Limb (tissue), 2 donors: ENCODE measurements at regions not wholly inside any gene's neighbourhood (a gene's known extent, or its start where the extent isn't known, plus 50 kb on each side); places are given as distances from the start of the nearest gene placed in this dataset.

Source experiments
- DNase-seq, 2 donors: peaks; one replicate each; pipeline ENCODE4 v3.0.0-alpha.2; 2016; ENCODE audit errors: extremely low spot score in 2 of 2

DNA sequence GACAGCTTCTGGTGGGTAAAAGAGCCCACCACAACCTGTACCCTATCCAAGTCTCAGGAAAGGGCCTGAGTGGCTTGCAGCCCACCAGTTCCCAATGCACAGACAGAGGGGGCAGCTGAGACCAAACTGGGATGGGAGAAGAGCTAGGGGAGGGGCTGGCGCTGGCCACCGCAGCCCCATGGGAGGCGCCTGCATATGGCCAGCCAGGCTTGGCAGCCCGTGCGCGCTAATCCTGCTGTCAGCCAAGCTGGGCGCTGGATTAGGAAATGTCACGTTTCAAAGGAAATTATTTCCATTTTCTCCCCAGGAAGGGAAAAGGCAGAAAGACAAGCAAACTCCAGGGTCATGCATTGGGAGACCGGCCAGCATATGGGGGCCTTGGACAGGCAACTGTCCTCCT lies 236.8 kb downstream of the BUD13 start:
- peak in 1 of 2 donors; percentile 22 for DNase-seq

DNA sequence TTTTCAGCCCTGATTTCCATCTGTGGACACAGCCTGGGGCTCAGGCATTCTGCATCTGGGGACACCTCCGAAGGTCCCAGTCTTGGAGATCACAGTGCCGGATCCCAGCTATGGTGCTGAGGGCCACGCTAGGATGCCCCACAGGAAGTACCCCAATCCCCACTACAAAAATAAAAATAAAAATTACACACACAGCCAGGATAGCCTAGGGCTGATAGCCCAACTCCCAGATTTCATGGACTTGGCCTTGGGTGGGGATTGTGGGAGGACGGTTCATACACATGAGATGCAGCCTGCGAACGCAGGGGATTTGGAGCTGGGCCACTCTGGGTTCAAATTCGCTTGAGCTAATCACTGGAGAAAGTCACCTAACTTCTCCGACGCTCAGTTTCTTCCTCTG lies 237.7 kb downstream of the BUD13 start:
- no peak for DNase-seq

DNA sequence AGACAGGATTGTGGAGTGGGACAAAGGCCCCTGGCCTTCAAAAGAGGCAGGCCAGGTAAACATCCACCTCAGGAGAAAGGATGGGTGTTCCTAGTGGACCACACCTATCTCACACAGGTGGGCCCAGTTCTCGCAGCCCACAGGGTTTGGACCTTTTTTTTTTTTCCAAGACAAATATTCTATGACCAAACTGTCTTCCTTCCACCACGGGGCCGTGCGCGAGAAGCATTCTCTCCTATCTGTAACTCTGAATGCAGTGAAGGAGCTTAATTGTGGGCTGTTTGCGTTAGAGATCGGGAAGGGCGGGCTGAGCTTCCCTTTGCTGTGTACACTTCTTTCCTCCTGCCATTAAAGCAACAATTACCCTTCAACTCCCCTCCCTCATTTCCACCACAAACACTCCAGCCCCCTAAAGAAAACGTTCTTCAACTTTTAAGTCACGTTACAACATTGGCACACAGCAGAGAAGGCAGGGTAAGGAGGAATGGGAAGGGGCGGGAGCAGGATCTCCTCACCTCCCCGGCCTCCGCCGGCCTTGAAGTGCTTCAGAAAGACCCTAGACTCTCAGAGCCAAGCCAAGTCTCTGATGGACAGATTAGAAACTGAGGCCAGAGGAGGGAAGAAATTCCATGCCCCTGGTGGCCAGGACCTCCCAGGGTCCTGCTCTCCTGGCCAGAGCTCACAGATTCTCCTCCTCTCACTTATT lies 238.4 kb downstream of the BUD13 start:
- no peak for DNase-seq

DNA sequence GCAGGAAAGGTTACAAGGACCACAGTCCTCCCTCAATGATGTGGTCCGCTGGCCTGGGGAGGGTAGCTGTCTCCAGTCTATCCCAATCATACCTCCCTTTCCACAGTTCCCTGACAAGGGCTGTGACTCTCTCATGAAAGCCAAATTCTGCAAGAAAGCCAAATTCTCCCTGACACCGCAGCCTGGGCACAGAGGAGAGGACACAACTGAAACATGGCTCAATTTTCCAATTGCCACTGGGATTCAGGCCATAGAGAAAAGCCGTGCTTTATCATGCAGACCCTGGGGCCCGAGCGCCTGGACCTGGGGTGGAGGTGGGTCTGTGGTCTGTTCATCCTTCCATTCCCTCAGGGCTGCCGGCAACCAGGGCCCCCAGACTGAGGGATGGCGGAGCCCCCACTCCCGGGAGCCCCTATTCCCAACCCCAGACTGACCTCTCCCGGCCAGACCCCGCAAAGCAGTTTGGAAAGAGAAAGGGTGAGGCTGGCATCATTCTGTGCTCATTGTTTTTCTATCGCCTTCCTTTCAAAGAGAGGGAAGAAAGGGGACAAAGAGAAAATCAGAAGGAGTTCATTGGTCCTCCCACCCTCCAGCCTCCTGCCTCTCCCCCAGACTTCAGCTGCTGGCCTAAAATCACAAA lies 239.5 kb downstream of the BUD13 start:
- DNase-seq: peak in 1 of 2 donors; percentile 53

DNA sequence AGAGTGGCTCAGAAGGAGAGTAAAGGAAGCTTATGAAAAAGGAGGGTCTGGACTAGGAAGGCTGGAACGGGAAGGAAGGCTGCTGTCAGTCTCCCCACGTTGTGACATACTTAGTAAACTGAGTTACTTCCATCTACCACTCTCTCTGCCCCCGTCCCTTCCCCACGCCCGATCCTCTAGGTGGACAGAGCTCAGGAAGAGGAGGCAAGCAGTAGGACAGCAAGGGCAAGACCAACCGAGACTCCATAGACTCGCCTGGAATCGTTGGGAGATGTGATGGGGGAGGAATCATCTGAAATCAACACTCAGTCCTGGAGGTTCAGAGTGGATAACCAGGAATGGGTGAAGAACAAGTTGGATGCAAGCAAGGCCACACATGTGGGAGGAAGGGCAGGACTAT lies 240.7 kb downstream of the BUD13 start:
- no peak for DNase-seq

DNA sequence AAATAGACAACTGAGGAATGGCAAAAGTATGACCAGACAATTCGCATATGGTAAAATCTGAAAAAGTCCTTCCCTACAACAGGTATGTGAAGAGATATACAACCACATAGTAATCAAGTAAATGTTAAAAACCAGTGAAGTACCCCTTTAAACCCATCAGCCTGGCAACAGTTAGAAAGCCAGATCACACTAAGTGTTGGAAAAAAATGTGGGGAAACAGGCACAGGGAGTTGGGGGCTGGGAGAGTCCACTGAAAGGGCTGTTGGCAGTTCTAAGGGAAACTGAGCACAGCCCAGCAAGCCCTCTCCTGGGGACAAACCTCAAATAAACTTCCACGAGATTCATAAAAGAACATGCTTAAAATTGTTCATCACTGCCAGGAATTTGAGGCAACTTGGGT lies 242.1 kb downstream of the BUD13 start:
- no peak for DNase-seq

DNA sequence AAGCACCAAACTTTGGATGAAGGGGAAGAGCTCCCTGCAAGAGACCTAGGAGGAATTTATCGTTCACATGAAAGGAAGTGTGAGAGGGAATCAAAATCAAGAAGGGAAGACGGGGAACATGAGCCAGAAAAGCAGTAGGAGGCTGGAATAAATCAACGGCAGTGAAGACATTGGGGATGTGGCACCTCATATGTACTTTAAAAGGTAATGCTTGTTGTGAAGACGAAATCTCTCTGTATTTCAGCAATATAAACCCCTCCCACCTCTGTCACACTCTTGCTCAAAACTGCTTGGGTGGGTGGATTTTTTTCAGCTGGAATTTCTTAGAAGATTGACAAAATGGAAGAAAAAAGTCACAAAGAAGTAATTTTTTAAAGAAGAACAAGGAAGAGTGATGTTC lies 243.5 kb downstream of the BUD13 start:
- DNase-seq: peak in 1 of 2 donors; percentile 11

DNA sequence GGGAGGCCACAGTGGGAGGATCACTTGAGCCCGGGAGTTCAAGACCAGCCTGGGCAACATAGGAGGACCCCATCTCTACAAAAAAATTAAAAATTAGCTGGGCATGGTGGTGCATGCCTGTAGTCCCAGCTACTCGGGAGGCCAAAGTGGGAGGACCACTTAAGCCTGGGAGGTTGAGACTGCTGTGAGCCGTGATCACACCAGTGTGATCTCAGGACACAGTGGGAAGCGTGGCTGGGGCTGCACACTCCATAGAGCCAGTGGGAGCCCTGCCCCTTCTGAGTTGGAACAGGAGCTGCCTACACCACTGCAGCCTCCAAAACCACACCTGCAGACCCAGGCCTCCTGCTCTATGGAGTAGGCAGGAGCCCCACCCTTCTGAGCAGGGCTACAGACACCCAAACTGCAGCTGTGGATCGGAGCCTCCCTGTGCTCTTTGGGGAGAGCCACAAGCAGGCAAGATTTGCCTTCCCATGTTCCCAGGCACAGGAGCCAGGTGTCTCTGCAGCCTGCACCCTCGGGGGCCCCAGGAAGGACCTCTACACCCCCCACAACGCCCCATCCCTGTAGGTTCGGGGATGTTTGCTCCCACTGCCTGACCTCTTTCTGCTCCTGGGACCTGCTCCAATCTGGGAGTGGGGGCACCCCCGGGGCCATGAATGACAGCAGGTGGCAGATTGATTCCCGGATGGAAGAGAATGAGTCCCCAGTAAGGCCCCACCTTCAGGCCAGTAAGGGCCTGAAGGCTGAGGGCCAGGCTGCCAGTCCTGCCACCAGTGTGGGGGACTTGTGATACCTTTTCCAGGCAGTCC lies 245.4 kb downstream of the BUD13 start:
- peak in 1 of 2 donors; percentile 20 for DNase-seq

DNA sequence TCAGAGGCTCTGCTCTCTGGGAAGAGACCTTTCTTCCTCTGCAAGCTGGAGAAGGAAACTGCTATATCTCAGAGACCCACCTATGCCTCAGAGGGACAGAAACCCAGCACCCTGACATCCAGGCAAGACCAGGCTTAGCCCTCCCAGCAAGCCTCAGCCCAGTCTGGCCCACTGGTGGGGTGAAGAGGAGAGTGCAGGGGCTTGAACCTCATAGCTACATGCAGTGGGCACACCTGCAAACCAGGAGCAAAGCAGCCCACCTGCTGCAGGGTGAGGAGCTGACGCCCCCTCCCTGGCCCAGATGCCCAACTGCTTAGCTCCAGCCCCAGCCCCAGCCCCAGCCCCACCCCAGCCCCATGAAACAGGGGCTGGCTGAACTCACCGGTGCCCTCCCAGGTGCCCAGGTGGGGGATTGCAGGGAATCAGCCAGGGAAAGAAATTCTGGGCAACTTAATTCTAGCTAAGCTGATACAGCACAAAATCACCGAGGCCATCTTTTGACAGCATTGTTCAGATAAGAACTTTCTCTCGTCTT lies 246.8 kb downstream of the BUD13 start:
- peak in 1 of 2 donors; percentile 4 for DNase-seq

DNA sequence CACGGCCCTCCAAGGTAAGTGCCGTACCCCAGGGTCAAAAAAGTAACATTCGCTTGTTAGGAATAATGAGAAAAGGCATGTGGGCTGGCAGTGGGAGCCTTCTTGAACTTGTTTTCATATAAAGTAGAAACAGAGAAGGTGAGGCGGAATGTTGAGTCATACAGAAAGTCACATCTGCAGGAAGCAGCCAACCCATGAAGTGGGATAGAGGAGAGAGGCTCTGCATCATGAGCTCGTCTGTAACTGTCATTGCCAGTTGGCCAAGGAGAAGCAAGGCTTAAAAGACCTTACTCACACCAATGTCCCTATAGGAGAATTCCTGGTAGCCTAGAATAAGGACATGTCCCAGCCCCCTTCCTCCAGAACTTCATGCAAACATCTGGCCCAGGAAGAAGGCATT lies 253.3 kb downstream of the BUD13 start:
- no peak for DNase-seq

DNA sequence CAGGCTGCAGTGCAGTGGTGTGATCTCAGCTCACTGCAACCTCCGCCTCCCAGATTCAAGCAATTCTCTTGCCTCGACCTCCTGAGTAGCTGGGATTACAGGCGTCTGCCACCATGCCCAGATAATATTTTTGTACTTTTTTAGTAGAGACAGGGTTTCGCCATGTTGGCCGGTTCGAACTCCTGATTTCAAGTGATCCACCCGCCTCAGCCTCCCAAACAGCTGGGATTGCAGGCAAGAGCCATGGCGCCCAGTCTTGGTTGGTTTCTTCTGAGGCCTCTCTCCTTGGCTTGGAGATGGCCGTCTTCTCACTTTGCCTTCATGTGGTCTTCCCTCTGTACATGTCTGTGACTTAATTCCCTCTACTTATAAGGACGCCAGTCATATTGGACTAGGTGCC lies 254.6 kb downstream of the BUD13 start:
- DNase-seq: no peak

DNA sequence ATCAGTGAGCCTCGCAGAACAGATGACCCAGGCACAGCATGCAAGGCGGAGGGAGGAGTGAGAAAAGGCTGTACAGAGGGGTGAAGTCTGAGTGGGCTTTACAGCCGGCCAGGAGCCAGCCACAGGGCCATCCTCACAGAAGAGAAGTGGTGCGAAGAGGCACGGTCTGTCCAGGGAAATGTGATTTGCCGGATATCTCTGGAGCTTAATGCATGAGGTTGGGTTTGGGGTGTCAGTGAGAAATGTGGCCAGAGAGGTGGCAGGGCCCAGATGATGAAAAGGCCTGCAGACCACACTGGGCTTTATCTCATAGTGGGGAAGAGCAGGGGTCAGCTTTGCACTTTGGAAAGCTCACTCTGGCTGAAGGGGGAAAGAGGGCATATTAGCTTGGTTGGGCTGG lies 255.2 kb downstream of the BUD13 start:
- DNase-seq: no peak

DNA sequence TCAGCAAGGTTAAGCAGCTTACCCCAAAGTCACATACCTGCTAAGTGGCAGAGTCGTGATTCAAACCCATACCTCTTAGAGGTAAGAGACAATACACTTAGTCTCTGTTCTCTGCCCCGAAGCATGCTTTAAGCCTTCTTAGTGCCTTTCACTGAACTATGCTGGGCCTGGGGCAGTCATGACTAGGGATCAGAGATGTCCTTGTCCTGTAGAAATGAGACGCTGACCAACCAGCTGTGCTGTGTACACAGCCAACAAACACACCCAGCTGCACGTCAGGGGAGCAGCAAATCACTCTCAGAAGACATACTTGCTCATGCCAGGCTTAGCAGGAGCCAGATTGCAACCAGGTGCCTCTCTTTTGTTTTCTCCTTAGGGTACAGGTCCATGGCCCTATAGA lies 255.7 kb downstream of the BUD13 start:
- DNase-seq: no peak

DNA sequence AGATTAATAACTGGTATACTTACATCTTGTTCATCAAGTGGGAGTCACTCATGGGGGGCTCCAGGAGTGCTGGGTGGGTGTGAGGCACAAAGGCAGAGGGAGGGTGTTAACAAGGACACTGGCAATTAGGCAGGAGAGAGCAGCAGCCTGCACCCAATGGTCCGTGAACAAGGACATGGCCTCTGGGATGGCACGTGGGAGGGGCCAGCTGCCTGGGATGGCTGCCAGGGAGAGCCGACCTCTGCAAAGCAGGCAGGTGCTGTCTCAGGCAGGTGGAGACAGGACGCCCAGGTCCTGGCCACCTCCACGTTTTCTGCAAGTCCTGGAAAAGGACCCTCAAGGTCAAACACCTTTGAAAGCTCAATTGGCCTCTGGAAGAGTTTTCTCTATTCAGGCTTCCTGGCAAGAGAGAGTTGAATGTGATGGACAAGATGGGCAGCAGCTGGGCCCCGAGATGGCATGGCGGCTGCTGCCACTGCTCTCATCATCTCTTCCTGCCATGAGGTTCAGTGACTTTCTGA lies 257.1 kb downstream of the BUD13 start:
- no peak for DNase-seq

DNA sequence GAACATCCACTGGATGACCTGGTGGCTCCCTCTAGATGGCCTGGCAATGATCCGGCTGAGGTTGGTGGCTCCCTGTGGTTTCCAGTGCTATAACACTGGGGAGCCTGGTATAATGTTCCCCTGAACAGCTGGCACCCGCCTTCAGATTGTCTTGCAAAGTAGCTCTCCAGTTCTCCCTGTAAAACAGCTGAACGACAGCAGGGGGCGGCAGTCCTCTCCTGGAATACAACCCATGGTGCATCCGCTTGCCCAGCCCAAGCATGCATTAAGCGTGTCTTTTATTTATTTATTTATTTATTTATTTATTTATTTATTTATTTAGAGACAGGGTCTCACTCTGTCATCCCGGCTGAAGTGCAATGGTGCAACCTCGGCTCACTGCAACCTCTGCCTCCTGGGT lies 258.9 kb downstream of the BUD13 start:
- DNase-seq: no peak

DNA sequence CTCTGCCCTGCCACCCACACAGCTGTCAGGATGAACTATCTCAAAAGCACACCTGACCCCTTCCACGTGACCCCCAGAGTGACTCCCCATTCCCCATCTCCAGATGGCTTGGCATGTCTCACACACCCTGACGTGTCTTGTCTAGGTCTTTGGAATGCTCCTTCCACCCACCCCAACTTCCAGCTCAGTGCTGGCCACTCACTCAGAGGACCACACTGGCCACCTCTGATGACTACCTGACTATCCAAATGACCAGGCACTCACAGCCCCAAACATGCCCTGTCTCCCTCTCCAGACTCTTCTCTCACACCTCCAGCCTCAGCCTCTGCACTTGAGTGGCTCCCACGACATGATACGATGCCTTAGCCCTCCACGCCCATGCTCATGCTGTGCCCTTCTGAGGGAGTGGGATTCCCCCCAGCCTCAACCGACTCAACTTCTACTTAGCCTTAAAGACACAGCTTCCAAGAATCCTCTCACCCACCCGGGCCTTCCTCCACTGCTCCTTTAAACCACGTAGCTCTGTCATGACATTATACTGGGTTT lies 259.4 kb downstream of the BUD13 start:
- no peak for DNase-seq

DNA sequence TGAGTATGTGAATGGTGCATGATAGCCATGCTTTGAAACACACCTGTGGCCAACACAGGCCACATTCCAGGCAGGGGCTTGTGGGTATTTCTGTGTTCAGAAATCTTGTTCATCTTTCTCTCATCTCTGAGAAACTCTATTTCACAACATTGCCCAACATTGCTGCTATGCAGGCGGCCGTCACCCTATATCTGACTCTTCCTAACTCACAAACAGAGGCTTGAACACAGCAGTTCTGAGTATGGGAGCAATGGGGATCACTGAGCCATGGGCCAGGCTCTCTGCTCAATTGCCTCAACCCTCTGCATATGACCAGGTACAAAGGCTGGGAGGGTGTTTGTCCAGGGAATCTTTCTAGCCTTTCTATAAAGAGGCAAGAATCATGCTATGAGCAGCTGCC lies 259.9 kb downstream of the BUD13 start:
- DNase-seq: no peak

DNA sequence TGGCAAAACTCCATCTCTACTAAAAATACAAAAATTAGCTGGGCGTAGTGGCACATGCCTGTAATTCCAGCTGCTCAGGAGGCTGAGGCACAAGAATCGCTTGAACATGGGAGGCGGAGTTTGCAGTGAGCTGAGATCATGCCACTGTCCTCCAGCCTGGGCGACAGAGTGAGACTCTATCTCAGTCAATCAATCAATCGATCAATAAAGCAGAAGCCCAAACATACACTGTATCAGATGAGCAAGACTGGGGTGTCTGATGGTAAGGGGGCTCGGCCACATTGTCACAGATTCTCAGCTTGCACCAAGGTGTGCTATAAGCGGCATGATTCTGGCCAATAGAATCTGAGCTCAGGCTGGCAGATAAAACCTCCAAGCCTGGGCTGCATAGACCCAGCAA lies 261.1 kb downstream of the BUD13 start:
- no peak for DNase-seq

DNA sequence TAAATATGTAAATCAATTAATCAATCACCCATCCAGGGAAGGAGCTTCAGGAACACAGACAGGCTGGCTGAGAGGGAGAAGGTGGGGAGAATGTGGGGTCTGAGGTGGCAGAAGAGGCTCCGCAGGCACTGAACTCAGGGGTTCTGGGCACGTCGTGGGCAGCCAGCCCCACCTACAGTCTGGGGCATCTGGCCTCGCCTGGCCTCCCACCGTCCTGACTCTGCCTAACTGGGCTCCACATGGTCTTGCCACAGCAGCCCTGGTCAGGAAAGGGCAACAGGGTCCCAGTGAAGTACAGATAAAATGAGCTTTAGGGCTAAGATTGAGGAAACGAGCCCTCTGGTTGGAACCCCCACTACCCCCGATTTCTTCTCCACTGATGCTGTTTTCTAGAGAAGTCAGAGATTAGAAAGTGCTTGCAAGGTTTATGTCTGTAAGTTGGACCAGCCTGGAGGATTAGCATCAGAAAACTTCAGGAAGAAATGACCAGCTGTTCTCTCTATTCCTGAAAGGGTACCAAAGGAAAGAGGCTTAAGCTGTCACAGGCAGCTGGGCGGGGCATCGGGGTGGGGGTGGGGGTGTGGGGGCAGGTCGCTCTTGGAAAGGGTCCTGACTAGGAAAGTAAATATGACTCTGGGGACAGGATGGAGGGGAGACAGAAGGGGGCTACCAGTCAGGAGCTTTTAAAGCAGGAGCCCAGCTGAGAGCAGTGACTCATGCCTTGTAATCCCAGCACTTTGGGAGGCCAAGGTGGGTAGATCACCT lies 261.7 kb downstream of the BUD13 start:
- no peak for DNase-seq

DNA sequence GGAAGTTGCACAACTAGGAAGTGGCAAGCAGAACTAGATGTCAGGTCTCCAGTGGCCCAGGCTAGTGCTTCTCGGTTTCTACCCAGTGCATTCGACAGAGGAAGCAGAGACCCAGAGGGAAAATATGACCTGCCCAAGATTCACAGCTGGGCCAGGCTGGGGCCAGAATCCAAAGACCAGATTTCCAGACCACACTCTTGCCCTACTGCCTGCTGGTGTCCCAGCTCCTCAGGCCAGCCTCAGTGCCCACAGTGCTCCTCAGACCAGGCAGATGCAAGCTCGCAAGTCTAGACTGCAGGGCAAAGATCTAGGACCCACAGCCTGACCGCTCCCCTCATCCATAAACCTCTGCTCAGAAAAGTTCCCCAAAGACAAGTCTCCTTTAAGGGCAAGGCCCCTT lies 262.6 kb downstream of the BUD13 start:
- DNase-seq: no peak

DNA sequence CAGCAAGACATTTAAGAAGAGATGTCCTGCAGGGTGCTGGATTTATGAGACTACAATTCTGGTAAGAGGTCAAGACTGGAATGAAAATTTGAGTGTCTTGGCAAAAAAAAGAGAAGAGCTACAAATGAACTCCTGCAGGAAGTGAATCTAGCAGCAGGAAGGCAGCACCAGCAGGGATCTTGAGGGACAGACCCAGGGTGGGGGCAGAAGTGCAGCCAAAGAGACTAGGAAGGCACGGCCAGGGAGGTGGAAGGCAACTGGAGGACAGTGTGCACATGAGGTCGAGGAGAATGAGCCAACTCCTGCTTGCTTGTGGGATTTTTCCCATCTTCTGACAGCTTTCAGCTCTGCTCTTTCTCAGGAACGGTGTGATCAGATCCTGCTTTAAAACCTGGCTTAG lies 263.2 kb downstream of the BUD13 start:
- DNase-seq: no peak
